ENCODE measurements at regions not wholly inside any gene's neighbourhood (a gene's known extent, or its start where the extent isn't known, plus 50 kb on each side); places are given as distances from the start of the nearest gene placed in this dataset.
"Not testable (repeated sequence)": the region's sequence is repeated elsewhere in the genome, so short reads cannot be mapped to it uniquely, and the experiment has no call there.

GRCh38 chr17:54373970-54374369 is 526.7 kb upstream of the TOM1L1 start:
- no peaks in the 10 kb centered on the region for H3K4me1 ChIP-seq
- H3K9me3 ChIP-seq, result peaks cover 0 to 13% (median 0%) of the 10 kb centered on the region in 12 donors
- no peak overlapping the region for H3K4me3 ChIP-seq
- H3K27me3 ChIP-seq, result no peaks in the 10 kb centered on the region
- DNase-seq (no peak), ATAC-seq (no peak)
- H3K27ac ChIP-seq, result no peak overlapping the region
- H3K36me3 ChIP-seq, result no peaks in the 10 kb centered on the region
- 24 to 48% (median 35%) methylated on average over 1 of the region's 1 CpG for WGBS, 4 donors
- TF ChIP-seq CTCF (IDR thresholded peaks at IDR 0.05), result no peak
- TF ChIP-seq POLR2A (IDR thresholded peaks at IDR 0.05), result no peak
- intact Hi-C loops (cut with DNase I), result no loop called here

- ATAC-seq; DNase-seq; intact Hi-C loops (cut with DNase I); H3K27ac ChIP-seq; H3K36me3 ChIP-seq; H3K4me3 ChIP-seq; H3K27me3 ChIP-seq; H3K9me3 ChIP-seq; H3K4me1 ChIP-seq: not testable (repeated sequence)
- WGBS, 4 donors, result 87 to 92% (median 89%) methylated on average over 6 of the region's 6 CpGs
These were observed 524.2 kb upstream of the TOM1L1 start for GRCh38 chr17:54376409-54376808.

- DNase-seq (no peak), ATAC-seq (no peak)
- H3K27me3 ChIP-seq, result no peaks in the 10 kb centered on the region
- no peaks in the 10 kb centered on the region for H3K4me1 ChIP-seq
- 89 to 92% (median 91%) methylated on average over 3 of the region's 3 CpGs for WGBS, 4 donors
- intact Hi-C loops (cut with DNase I), result no loop called here
- no peaks in the 10 kb centered on the region for H3K36me3 ChIP-seq
- no peak for TF ChIP-seq POLR2A (IDR thresholded peaks at IDR 0.05)
- no peak for TF ChIP-seq CTCF (IDR thresholded peaks at IDR 0.05)
- H3K27ac ChIP-seq, result no peak overlapping the region
- no peak overlapping the region for H3K4me3 ChIP-seq
- no peaks in the 10 kb centered on the region for H3K9me3 ChIP-seq
These were observed 519.2 kb upstream of the TOM1L1 start for GRCh38 chr17:54381482-54381881.

GRCh38 chr17:54404259-54404658 is 496.4 kb upstream of the TOM1L1 start:
- DNase-seq (no peak), ATAC-seq (no peak)
- Histone ChIP-seq H3K9me3 (no peaks in the 10 kb centered on the region), H3K27ac (no peak overlapping the region), H3K36me3 (no peaks in the 10 kb centered on the region), H3K4me3 (no peak overlapping the region), H3K27me3 (no peaks in the 10 kb centered on the region), H3K4me1 (no peaks in the 10 kb centered on the region)
- 43 to 58% (median 50%) methylated on average over 1 of the region's 1 CpG for WGBS, 4 donors
- intact Hi-C loops (cut with DNase I), result no loop called here
- TF ChIP-seq POLR2A (IDR thresholded peaks at IDR 0.05) (no peak), CTCF (IDR thresholded peaks at IDR 0.05) (no peak)

GRCh38 chr17:54405826-54406225 is 494.8 kb upstream of the TOM1L1 start:
- no peak overlapping the region for H3K4me3 ChIP-seq
- no peak for TF ChIP-seq POLR2A (IDR thresholded peaks at IDR 0.05)
- TF ChIP-seq CTCF (IDR thresholded peaks at IDR 0.05), result no peak
- 76 to 84% (median 80%) methylated on average over 2 of the region's 2 CpGs for WGBS, 4 donors
- DNase-seq (no peak), ATAC-seq (no peak)
- H3K36me3 ChIP-seq, result no peaks in the 10 kb centered on the region
- H3K9me3 ChIP-seq, result peaks cover 0 to 5% (median 0%) of the 10 kb centered on the region in 12 donors
- H3K27ac ChIP-seq, result no peak overlapping the region
- intact Hi-C loops (cut with DNase I), result no loop called here
- no peaks in the 10 kb centered on the region for H3K4me1 ChIP-seq
- H3K27me3 ChIP-seq, result no peaks in the 10 kb centered on the region

All from heart left ventricle (tissue), 16 donors.